SW480 (cell line): ENCODE measurements at regions not wholly inside any gene's neighbourhood (a gene's known extent, or its start where the extent isn't known, plus 50 kb on each side); places are given as distances from the start of the nearest gene placed in this dataset.
A peak's percentile ranks its signal among the peaks of the same experiment; 100 is the strongest.
"Not testable (repeated sequence)": the region's sequence is repeated elsewhere in the genome, so short reads cannot be mapped to it uniquely, and the experiment has no call there.

Experiments
- DNase-seq: peaks from one replicate; pipeline ENCODE4 v3.0.0-alpha.2; 2016; ENCODE audit warnings: low spot score

- no peak for DNase-seq
Measured at GRCh38 chr2:57160976-57161375, 885.6 kb upstream of the VRK2 start.

GRCh38 chr2:57177176-57177575, 869.4 kb upstream of the VRK2 start:
- no peak for DNase-seq

GRCh38 chr2:57180042-57180567, 866.5 kb upstream of the VRK2 start:
- DNase-seq = no peak

GRCh38 chr2:57180678-57181077, 865.9 kb upstream of the VRK2 start:
- no peak for DNase-seq

- peak; percentile 9 for DNase-seq
Measured at GRCh38 chr2:57181315-57182038, 865.1 kb upstream of the VRK2 start.

- no peak for DNase-seq
Measured at GRCh38 chr2:57182916-57183315, 863.7 kb upstream of the VRK2 start.

GRCh38 chr2:57185568-57185967, 861.0 kb upstream of the VRK2 start:
- DNase-seq = no peak

GRCh38 chr2:57190007-57190406, 856.6 kb upstream of the VRK2 start:
- DNase-seq = no peak

GRCh38 chr2:57199663-57200062, 846.9 kb upstream of the VRK2 start:
- no peak for DNase-seq

- DNase-seq = no peak
Measured at GRCh38 chr2:57204364-57204763, 842.2 kb upstream of the VRK2 start.

- DNase-seq = no peak
Measured at GRCh38 chr2:57205241-57205640, 841.4 kb upstream of the VRK2 start.

GRCh38 chr2:57207191-57207590, 839.4 kb upstream of the VRK2 start:
- DNase-seq = no peak

GRCh38 chr2:57209799-57210198, 836.8 kb upstream of the VRK2 start:
- DNase-seq = no peak

GRCh38 chr2:57210855-57211254, 835.8 kb upstream of the VRK2 start:
- DNase-seq = no peak

- DNase-seq = no peak
Measured at GRCh38 chr2:57217013-57217412, 829.6 kb upstream of the VRK2 start.

- DNase-seq = no peak
Measured at GRCh38 chr2:57218206-57218605, 828.4 kb upstream of the VRK2 start.

- not testable (repeated sequence) for DNase-seq
Measured at GRCh38 chr2:57229706-57230105, 816.9 kb upstream of the VRK2 start.

- not testable (repeated sequence) for DNase-seq
Measured at GRCh38 chr2:57232341-57232740, 814.3 kb upstream of the VRK2 start.

- not testable (repeated sequence) for DNase-seq
Measured at GRCh38 chr2:57251495-57251894, 795.1 kb upstream of the VRK2 start.

- not testable (repeated sequence) for DNase-seq
Measured at GRCh38 chr2:57276408-57276807, 770.2 kb upstream of the VRK2 start.

GRCh38 chr2:57278451-57278850, 768.2 kb upstream of the VRK2 start:
- peak; percentile 21 for DNase-seq

GRCh38 chr2:57291209-57291608, 755.4 kb upstream of the VRK2 start:
- no peak for DNase-seq

- DNase-seq = no peak
Measured at GRCh38 chr2:57296795-57297517, 749.6 kb upstream of the VRK2 start.
